ENCODE measurements at regions not wholly inside any gene's neighbourhood (a gene's known extent, or its start where the extent isn't known, plus 50 kb on each side); places are given as distances from the start of the nearest gene placed in this dataset.

DNA sequence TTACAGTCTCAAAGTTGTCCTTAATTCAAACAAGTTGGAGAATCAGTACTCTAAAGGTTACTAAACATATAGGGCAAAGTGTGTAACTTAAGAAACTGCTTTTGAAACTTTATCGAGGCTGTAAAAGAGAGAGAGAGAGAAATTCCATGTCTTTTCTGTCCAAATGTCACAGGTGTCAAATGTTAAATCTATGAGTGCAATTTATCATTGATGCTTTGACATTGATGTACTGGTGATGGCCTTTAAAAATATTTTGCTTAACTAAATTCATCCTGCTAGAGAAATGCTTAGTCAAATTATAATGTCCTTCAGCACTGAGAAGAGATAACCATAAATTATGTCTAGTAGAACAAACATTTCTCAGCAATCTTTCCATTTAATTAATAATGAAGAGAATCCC, 1602.1 kb upstream of the TMEFF2 start:
- Histone ChIP-seq H3K79me2 (no peaks in the 10 kb centered on the region), H3K27ac (no peak overlapping the region), H3K9me3 (ENCODE audit: low read depth) (no peaks in the 10 kb centered on the region), H3K36me3 (replicated peaks; ENCODE audit: insufficient read depth, low read depth) (no peaks in the 10 kb centered on the region), H3K4me3 (no peak overlapping the region), H3K4me1 (ENCODE audit: insufficient read depth) (no peaks in the 10 kb centered on the region), H3K9me2 (replicated peaks; ENCODE audit: insufficient read depth) (no peaks in the 10 kb centered on the region), H3K4me2 (no peak overlapping the region), H3K27me3 (no peaks in the 10 kb centered on the region), H4K20me1 (ENCODE audit: insufficient read depth, poor library complexity, severe bottlenecking) (no peaks in the 10 kb centered on the region), H2AFZ (no peak overlapping the region)
- TF ChIP-seq, protein P1, sequence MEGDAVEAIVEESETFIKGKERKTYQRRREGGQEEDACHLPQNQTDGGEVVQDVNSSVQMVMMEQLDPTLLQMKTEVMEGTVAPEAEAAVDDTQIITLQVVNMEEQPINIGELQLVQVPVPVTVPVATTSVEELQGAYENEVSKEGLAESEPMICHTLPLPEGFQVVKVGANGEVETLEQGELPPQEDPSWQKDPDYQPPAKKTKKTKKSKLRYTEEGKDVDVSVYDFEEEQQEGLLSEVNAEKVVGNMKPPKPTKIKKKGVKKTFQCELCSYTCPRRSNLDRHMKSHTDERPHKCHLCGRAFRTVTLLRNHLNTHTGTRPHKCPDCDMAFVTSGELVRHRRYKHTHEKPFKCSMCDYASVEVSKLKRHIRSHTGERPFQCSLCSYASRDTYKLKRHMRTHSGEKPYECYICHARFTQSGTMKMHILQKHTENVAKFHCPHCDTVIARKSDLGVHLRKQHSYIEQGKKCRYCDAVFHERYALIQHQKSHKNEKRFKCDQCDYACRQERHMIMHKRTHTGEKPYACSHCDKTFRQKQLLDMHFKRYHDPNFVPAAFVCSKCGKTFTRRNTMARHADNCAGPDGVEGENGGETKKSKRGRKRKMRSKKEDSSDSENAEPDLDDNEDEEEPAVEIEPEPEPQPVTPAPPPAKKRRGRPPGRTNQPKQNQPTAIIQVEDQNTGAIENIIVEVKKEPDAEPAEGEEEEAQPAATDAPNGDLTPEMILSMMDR (IDR thresholded peaks at IDR 0.05; ENCODE audit: poor library complexity) = no peak
- no peak for TF ChIP-seq EZH2phosphoT487 (IDR thresholded peaks at IDR 0.05; ENCODE audit: low read depth, severe bottlenecking, unreplicated experiment)
- TF ChIP-seq EZH2 (IDR thresholded peaks at IDR 0.05; ENCODE audit: borderline replicate concordance) = no peak
- no peak for DNase-seq (ENCODE audit: low spot score)
- 91% methylated on average over 1 of the region's 1 CpG for WGBS (ENCODE audit: low lambda C conversion rate, missing lambda C conversion rate)

DNA sequence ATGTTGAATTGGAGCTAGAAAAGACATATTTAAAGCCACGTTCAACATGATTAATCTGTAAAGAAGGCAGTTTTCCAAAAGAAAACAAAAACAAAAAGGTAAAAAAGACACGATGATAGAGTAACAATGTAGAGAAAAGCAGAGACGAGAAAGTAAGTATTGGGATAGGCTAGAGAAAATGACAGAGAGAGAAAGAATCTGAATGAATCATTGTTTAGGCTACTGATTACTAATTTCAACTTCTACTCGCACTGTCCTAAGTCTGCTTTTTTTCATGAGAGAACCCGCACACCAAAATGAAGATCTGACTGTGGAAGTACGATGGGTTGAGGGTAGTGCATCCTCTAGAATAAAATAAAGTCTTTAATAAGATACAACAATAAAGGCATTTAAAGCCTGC, 1599.2 kb upstream of the TMEFF2 start:
- DNase-seq (ENCODE audit: low spot score) = no peak
- Histone ChIP-seq H2AFZ (no peak overlapping the region), H3K9me3 (ENCODE audit: low read depth) (no peaks in the 10 kb centered on the region), H3K27me3 (no peaks in the 10 kb centered on the region), H3K36me3 (replicated peaks; ENCODE audit: insufficient read depth, low read depth) (no peaks in the 10 kb centered on the region), H3K4me3 (no peak overlapping the region), H3K4me1 (ENCODE audit: insufficient read depth) (no peaks in the 10 kb centered on the region), H3K4me2 (no peak overlapping the region), H3K9me2 (replicated peaks; ENCODE audit: insufficient read depth) (no peaks in the 10 kb centered on the region), H3K27ac (no peak overlapping the region), H4K20me1 (ENCODE audit: insufficient read depth, poor library complexity, severe bottlenecking) (no peaks in the 10 kb centered on the region), H3K79me2 (no peaks in the 10 kb centered on the region)
- WGBS (ENCODE audit: low lambda C conversion rate, missing lambda C conversion rate) = 78% methylated on average over 6 of the region's 6 CpGs
- TF ChIP-seq EZH2phosphoT487 (IDR thresholded peaks at IDR 0.05; ENCODE audit: low read depth, severe bottlenecking, unreplicated experiment) = no peak
- TF ChIP-seq EZH2 (IDR thresholded peaks at IDR 0.05; ENCODE audit: borderline replicate concordance) = no peak
- TF ChIP-seq, protein P1 (IDR thresholded peaks at IDR 0.05; ENCODE audit: poor library complexity) = no peak

DNA sequence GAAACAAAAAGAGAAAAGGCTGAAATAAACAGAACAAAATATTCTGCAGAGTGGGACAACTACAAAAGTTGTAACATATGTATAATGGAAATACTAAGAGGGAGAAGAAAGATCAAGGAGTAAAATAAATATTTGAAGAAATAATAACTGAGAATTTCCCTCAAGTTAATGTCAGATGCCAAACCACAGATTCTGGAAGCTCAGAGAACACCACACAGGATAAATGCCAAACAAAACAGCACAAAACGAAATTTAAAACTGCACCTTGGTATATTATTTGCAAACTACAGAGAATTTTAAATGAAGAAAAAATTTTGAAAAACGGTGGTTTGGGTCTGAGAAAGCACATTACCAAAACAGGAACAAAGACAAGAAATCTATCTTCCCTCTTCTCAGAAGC, 1588.9 kb upstream of the TMEFF2 start:
- H3K27ac ChIP-seq = no peak overlapping the region
- no peaks in the 10 kb centered on the region for H3K79me2 ChIP-seq
- no peaks in the 10 kb centered on the region for H3K9me2 ChIP-seq (replicated peaks; ENCODE audit: insufficient read depth)
- DNase-seq (ENCODE audit: low spot score) = no peak
- H3K4me2 ChIP-seq = no peak overlapping the region
- no peaks in the 10 kb centered on the region for H4K20me1 ChIP-seq (ENCODE audit: insufficient read depth, poor library complexity, severe bottlenecking)
- H3K27me3 ChIP-seq = no peaks in the 10 kb centered on the region
- 82% methylated on average over 2 of the region's 2 CpGs for WGBS (ENCODE audit: low lambda C conversion rate, missing lambda C conversion rate)
- H3K9me3 ChIP-seq (ENCODE audit: low read depth) = no peaks in the 10 kb centered on the region
- TF ChIP-seq, protein P1 (IDR thresholded peaks at IDR 0.05; ENCODE audit: poor library complexity) = no peak
- TF ChIP-seq EZH2phosphoT487 (IDR thresholded peaks at IDR 0.05; ENCODE audit: low read depth, severe bottlenecking, unreplicated experiment) = no peak
- TF ChIP-seq EZH2 (IDR thresholded peaks at IDR 0.05; ENCODE audit: borderline replicate concordance) = no peak
- no peak overlapping the region for H3K4me3 ChIP-seq
- no peaks in the 10 kb centered on the region for H3K4me1 ChIP-seq (ENCODE audit: insufficient read depth)
- no peak overlapping the region for H2AFZ ChIP-seq
- H3K36me3 ChIP-seq (replicated peaks; ENCODE audit: insufficient read depth, low read depth) = no peaks in the 10 kb centered on the region

GRCh38 chr2:193778293-193778692, 1583.6 kb upstream of the TMEFF2 start:
- H2AFZ ChIP-seq = no peak overlapping the region
- no peaks in the 10 kb centered on the region for H3K79me2 ChIP-seq
- H3K4me3 ChIP-seq = no peak overlapping the region
- no peaks in the 10 kb centered on the region for H3K36me3 ChIP-seq (replicated peaks; ENCODE audit: insufficient read depth, low read depth)
- no peak overlapping the region for H3K27ac ChIP-seq
- H3K4me1 ChIP-seq (ENCODE audit: insufficient read depth) = no peaks in the 10 kb centered on the region
- DNase-seq (ENCODE audit: low spot score) = no peak
- H3K9me2 ChIP-seq (replicated peaks; ENCODE audit: insufficient read depth) = no peaks in the 10 kb centered on the region
- TF ChIP-seq EZH2phosphoT487 (IDR thresholded peaks at IDR 0.05; ENCODE audit: low read depth, severe bottlenecking, unreplicated experiment) (no peak), EZH2 (IDR thresholded peaks at IDR 0.05; ENCODE audit: borderline replicate concordance) (no peak)
- TF ChIP-seq, protein P1 (IDR thresholded peaks at IDR 0.05; ENCODE audit: poor library complexity) = no peak
- 95% methylated on average over 4 of the region's 4 CpGs for WGBS (ENCODE audit: low lambda C conversion rate, missing lambda C conversion rate)
- H3K4me2 ChIP-seq = no peak overlapping the region
- no peaks in the 10 kb centered on the region for H4K20me1 ChIP-seq (ENCODE audit: insufficient read depth, poor library complexity, severe bottlenecking)
- no peaks in the 10 kb centered on the region for H3K27me3 ChIP-seq
- H3K9me3 ChIP-seq (ENCODE audit: low read depth) = no peaks in the 10 kb centered on the region

Data from hepatocyte (in vitro differentiated cells).